Right ventricle myocardium superior (tissue), 1 donor: ENCODE measurements at regions not wholly inside any gene's neighbourhood (a gene's known extent, or its start where the extent isn't known, plus 50 kb on each side); places are given as distances from the start of the nearest gene placed in this dataset.
A peak's percentile ranks its signal among the peaks of the same experiment; 100 is the strongest.

Experiments used
- ATAC-seq: fragments of 200-7000 bp; cut with Tn5 transposase; one replicate; pipeline ENCODE4 v1.9.1; 2020; ENCODE audit warnings: mild to moderate bottlenecking; ENCODE audit not compliant: poor library complexity
- DNase-seq: peaks from one replicate; pipeline ENCODE4 v3.0.0-alpha.2; 2020
- intact Hi-C: fragments of 100-400 bp; cut with DNase I; formaldehyde crosslinking; loops from one replicate; pipeline ENCODE4 v1.11.2; 2022
- donor health status: DM: no; HTN: yes; CAD: no; lungs with severe emphysema.

- no peak for DNase-seq
- intact Hi-C loops: loop anchor here (10.0 kb wide), 1 partner anchor 182 kb away; the partner anchor contains the start of gene KLF12
- no peak for ATAC-seq
Observed at GRCh38 chr13:73952648-73953047, 181.6 kb downstream of the KLF12 start.

GRCh38 chr13:73948848-73949529, 185.2 kb downstream of the KLF12 start:
- no peak for ATAC-seq
- intact Hi-C loops: no loop called here
- DNase-seq: no peak

DNA sequence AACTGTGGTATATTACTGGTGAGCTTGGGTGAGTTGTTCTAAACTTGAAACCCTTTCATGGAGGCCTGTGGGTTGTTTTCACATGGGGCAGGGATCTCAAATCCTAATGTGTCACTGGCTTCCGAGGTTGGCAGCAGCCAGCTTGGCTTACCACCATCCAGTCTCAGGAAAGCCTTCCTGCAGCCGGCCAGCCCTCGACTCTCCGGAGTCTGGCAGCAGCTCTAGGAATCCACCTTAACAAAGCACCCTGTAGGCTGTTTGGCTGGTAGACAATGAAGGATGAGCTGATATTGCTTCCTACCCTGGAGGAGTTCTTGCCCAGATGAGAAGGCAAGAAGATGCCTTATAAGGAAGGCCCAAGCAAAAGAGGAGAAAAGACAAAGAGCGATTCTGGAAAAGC, 188.3 kb downstream of the KLF12 start:
- peak; percentile 86 for ATAC-seq
- intact Hi-C loops: no loop called here
- peak; percentile 78 for DNase-seq

DNA sequence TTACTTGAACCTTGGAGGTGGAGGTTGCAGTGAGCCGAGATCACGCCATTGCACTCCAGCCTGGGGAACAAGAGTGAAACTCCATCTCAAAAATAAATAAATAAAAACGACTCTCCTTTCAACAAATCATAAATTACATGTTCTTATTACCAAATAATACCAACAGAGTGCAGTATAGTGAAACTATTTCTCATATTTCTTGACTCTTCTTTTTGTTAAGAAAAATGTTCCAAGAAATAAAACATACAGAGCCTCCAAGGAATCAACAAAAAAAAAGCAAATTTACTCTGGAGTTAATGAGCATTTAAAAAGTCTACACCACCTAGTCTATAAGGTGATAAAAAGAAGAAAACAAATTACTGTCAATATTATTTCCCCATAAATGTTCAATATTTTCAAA, 188.8 kb downstream of the KLF12 start:
- ATAC-seq: no peak
- no peak for DNase-seq
- intact Hi-C loops: no loop called here

- intact Hi-C loops: no loop called here
- ATAC-seq (peak; percentile 37), DNase-seq (no peak)
Observed at GRCh38 chr13:73943965-73944233, 190.3 kb downstream of the KLF12 start.

- DNase-seq (no peak), ATAC-seq (no peak)
- intact Hi-C loops: no loop called here
Observed at GRCh38 chr13:73943137-73943964, 190.9 kb downstream of the KLF12 start.

DNA sequence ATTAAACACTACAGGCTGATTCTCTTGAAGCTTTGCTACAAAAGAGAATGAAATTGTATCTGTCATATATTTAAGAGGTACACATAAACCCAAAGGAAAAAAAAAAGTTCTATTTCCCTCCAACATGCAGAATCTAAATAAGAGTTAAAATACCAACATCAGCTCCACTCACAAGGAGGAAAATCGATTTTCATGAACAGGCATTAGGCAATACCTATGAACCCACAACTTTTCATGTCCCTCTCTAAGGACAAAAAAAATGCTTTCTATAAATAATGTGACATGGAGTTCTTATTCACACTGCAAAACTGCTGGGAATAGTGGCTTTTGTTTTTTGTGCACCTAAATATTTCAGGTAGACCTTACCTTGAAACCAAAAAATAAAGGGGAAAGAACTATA, 192.5 kb downstream of the KLF12 start:
- DNase-seq: no peak
- no peak for ATAC-seq
- intact Hi-C loops: no loop called here

DNA sequence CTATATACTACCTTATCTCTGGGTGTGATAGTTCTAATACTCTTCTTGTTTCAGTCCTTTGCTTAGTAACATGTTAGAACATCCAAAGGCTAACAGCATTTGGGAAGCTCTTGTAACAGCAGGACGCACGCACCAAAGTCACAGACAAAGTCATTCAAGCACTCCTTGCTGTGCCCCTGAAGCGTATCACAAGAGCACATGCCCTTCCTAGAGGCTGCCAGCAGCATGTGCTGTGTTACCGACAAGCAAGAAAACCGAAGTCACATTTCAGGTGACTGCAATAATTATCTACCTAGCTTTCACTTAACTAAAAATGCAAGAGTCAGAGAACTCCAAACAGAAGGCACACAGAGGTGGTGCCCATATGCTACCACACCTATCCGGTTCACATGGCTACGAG, 194.1 kb downstream of the KLF12 start:
- ATAC-seq: peak; percentile 93
- peak; percentile 57 for DNase-seq
- intact Hi-C loops: no loop called here

GRCh38 chr13:73939603-73940002, 194.6 kb downstream of the KLF12 start:
- intact Hi-C loops: no loop called here
- DNase-seq (no peak), ATAC-seq (no peak)

DNA sequence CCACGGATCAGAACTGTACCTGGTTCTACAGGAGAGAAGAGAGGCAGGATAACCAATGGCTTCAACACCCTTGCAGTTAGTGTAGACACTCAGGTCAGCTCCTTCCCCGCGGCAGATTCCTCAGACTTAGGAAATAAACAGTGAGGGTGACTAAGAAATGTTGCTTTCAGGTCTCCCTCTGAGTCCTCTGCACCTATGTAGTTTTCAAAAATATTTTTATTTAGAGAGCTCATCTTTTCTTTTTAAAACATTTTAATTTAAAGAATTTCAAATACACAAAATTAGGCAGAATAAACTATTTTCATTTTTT, 195.2 kb downstream of the KLF12 start:
- intact Hi-C loops: no loop called here
- DNase-seq (no peak), ATAC-seq (no peak)

- ATAC-seq: no peak
- DNase-seq: no peak
- intact Hi-C loops: no loop called here
Observed at GRCh38 chr13:73938372-73939070, 195.7 kb downstream of the KLF12 start.

- ATAC-seq (no peak), DNase-seq (no peak)
- intact Hi-C loops: no loop called here
Observed at GRCh38 chr13:73937441-73937840, 196.8 kb downstream of the KLF12 start.

DNA sequence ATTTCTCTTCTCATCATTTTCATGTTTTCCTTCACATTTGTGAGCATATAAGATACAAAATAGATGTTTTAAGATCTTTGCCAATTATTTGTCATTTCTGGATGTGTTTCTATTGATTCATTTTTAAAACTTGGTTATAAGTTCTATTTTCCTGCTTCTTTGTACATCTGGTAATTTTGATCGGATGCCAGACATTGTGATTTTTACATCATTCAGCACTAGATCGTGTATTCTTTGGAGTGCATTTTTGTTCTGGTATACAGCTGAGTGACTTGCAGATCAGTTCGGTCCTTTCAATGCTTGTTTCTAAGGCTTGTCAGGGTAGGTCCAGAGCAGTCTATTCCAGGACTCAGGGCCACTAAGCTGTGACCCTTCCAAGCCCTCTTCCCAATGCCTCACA, 198.2 kb downstream of the KLF12 start:
- ATAC-seq (no peak), DNase-seq (no peak)
- intact Hi-C loops: no loop called here

DNA sequence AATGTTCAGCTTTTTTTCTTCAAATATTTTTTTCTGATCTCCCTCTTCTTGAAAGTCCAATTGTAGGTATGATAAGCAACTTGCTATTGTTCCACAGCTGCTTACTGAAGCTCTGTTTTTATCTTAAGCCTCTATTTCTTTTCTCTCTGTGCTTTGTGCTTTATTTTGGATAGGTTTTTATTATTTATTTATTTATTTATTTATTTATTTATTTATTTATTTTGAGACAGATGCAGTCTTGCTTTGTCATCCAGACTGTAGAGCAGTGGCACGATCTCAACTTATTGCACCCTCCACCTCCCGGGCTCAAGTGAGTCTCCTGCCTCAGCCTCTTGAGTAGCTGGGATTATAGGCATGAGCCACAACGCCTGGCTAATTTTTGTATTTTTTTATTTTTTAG, 199.4 kb downstream of the KLF12 start:
- no peak for ATAC-seq
- intact Hi-C loops: no loop called here
- no peak for DNase-seq

GRCh38 chr13:73934215-73934641, 200.0 kb downstream of the KLF12 start:
- ATAC-seq (no peak), DNase-seq (no peak)
- intact Hi-C loops: no loop called here

DNA sequence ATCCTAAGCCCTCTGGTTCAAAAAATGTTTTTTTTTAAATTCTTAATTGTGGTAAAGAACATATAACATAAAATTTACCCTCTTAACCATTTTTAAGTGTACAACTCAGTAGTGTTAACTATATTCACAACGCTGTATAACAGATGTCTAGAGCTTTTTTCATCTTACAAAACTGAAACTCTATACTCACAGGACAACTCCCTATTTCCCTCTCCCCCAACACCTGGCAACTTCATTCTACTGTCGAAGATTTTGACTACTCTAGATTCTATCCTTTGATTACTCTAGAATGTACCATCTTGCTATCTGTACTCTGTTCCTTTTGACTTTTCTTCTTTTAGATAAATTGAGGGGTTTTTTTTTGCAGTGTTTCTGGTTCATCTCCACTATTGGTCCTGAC, 200.4 kb downstream of the KLF12 start:
- DNase-seq (no peak), ATAC-seq (no peak)
- intact Hi-C loops: no loop called here

DNA sequence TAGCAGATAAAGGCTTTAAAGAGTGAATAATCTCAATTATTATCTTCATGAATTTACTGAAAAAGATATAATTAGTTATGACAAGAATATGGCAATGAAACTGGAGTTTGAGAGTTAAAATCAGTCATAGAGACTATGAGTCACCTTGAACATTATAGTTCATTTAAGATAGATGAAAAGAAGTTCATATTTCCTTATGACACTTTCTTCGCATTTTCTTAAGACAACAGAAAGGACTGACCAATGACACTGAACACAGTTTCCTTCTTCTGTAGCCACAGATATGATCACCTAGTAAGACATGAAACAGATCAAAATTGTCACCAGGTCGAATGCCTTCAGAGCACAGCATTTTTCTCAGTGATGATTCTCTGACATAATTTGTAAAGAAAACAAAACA, 202.1 kb downstream of the KLF12 start:
- intact Hi-C loops: no loop called here
- no peak for ATAC-seq
- DNase-seq: no peak

- no peak for ATAC-seq
Observed at GRCh38 chr13:73929287-73929932, 204.8 kb downstream of the KLF12 start.

DNA sequence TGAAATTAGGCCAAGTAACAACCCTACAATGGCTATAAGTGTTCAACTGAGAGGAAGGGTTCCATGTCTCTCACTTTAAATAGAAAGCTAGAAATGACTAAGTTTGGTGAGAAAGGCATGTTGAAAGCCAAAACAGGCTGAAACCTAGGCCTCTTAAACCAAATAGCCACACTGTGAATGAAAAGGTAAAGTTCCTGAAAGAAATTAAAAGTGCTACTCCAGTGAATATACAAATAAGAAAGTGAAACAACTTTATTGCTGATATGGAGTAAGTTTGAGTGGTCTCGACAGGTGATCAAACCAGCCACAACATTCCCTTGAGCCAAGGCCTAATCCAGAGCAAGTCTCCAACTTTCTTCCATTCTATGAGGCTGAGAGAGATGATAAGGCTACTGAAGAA, 209.6 kb downstream of the KLF12 start:
- intact Hi-C loops: no loop called here
- no peak for DNase-seq
- no peak for ATAC-seq

More at GRCh38 chr13:73929287-73929932, 204.8 kb downstream of the KLF12 start:
- intact Hi-C loops: no loop called here
- DNase-seq: no peak
